Caki2 (cell line): ENCODE measurements at regions not wholly inside any gene's neighbourhood (a gene's known extent, or its start where the extent isn't known, plus 50 kb on each side); places are given as distances from the start of the nearest gene placed in this dataset.

ENCODE experiments used
- DNase-seq: peaks from one replicate; pipeline ENCODE4 v3.0.0-alpha.2; 2015; ENCODE audit warnings: low read depth
- in situ Hi-C: cut with HindIII; loops from 2 replicates; pipeline ENCODE4 v1.10.0; 2016; ENCODE audit warnings: low sequenced_read_pairs, low pct_unique_long_range_greater_than_20kb, mixed read lengths

- in situ Hi-C loops, result no loop called here
Measured at GRCh38 chr18:55100817-55101457, 141.7 kb upstream of the CCDC68 start.

GRCh38 chr18:55097456-55098170 is 138.4 kb upstream of the CCDC68 start:
- peak; percentile 3 for DNase-seq
- in situ Hi-C loops, result no loop called here

More at GRCh38 chr18:55100817-55101457, 141.7 kb upstream of the CCDC68 start:
- peak; percentile 52 for DNase-seq

- DNase-seq, result peak; percentile 16
- in situ Hi-C loops, result no loop called here
Measured at GRCh38 chr18:55096263-55096951, 137.1 kb upstream of the CCDC68 start.

GRCh38 chr18:55095584-55095983 is 136.3 kb upstream of the CCDC68 start:
- DNase-seq, result no peak
- in situ Hi-C loops, result no loop called here

- DNase-seq, result no peak
- in situ Hi-C loops, result no loop called here
Measured at GRCh38 chr18:55093808-55094207, 134.5 kb upstream of the CCDC68 start.

- in situ Hi-C loops, result no loop called here
Measured at GRCh38 chr18:55093295-55093694, 134.0 kb upstream of the CCDC68 start.

GRCh38 chr18:55092166-55092565 is 132.9 kb upstream of the CCDC68 start:
- no peak for DNase-seq
- in situ Hi-C loops, result no loop called here

More at GRCh38 chr18:55093295-55093694, 134.0 kb upstream of the CCDC68 start:
- DNase-seq, result no peak

- in situ Hi-C loops, result no loop called here
- no peak for DNase-seq
Measured at GRCh38 chr18:55090564-55091188, 131.4 kb upstream of the CCDC68 start.

GRCh38 chr18:55089610-55090009 is 130.3 kb upstream of the CCDC68 start:
- no peak for DNase-seq
- in situ Hi-C loops, result no loop called here

- in situ Hi-C loops, result no loop called here
- no peak for DNase-seq
Measured at GRCh38 chr18:55088561-55088960, 129.3 kb upstream of the CCDC68 start.

- in situ Hi-C loops, result no loop called here
Measured at GRCh38 chr18:55088000-55088401, 128.7 kb upstream of the CCDC68 start.

GRCh38 chr18:55086906-55087305 is 127.6 kb upstream of the CCDC68 start:
- no peak for DNase-seq
- in situ Hi-C loops, result no loop called here

More at GRCh38 chr18:55088000-55088401, 128.7 kb upstream of the CCDC68 start:
- DNase-seq, result no peak

- no peak for DNase-seq
- in situ Hi-C loops, result no loop called here
Measured at GRCh38 chr18:55085557-55086285, 126.5 kb upstream of the CCDC68 start.

- DNase-seq, result no peak
- in situ Hi-C loops, result no loop called here
Measured at GRCh38 chr18:55084550-55084949, 125.3 kb upstream of the CCDC68 start.

- in situ Hi-C loops, result no loop called here
- DNase-seq, result no peak
Measured at GRCh38 chr18:55083461-55083860, 124.2 kb upstream of the CCDC68 start.

GRCh38 chr18:55079481-55080355 is 120.5 kb upstream of the CCDC68 start:
- in situ Hi-C loops, result no loop called here
- DNase-seq, result no peak

GRCh38 chr18:55079067-55079466 is 119.8 kb upstream of the CCDC68 start:
- in situ Hi-C loops, result no loop called here
- no peak for DNase-seq
